Testis (tissue), 2 donors: ENCODE measurements at regions not wholly inside any gene's neighbourhood (a gene's known extent, or its start where the extent isn't known, plus 50 kb on each side); places are given as distances from the start of the nearest gene placed in this dataset.

Experiments
- POLR2A ChIP-seq: fragments of 450-650 bp; IDR thresholded peaks from one replicate; pipeline ENCODE4 v1.6.1; 2017; ENCODE audit warnings: antibody characterized with exemption, mild to moderate bottlenecking, moderate library complexity
- TF ChIP-seq, protein P1 (sequence below), 3 experiments: fragments of 450-650 bp in 2 of 3; fragments of 200-600 bp in 1 of 3; sonication (generic) in 1 of 3; IDR thresholded peaks; one replicate each; pipeline ENCODE4 v1.5.1; 2016 to 2019; ENCODE audit warnings: antibody characterized with exemption in 3 of 3, mild to moderate bottlenecking in 2 of 3, moderate library complexity in 1 of 3

DNA sequence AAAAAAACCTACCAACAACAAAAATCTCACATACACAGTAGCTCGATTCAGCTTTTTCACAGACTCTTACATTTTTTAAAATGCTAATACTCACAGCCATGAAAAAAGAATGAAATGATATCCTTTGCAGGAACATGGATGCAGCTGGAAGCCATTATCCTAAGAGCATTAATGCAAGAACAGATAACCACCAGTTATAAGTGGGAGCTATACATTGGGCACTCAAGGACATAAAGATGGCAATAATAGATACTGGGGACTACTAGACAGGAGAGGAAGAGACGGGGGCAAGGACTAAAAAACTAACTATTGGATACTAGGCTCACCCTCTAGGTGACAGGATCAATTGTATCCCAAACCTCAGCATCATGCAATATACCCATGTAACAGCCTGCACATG, 90.3 kb upstream of the CCNH start:
- TF ChIP-seq, protein P1, sequence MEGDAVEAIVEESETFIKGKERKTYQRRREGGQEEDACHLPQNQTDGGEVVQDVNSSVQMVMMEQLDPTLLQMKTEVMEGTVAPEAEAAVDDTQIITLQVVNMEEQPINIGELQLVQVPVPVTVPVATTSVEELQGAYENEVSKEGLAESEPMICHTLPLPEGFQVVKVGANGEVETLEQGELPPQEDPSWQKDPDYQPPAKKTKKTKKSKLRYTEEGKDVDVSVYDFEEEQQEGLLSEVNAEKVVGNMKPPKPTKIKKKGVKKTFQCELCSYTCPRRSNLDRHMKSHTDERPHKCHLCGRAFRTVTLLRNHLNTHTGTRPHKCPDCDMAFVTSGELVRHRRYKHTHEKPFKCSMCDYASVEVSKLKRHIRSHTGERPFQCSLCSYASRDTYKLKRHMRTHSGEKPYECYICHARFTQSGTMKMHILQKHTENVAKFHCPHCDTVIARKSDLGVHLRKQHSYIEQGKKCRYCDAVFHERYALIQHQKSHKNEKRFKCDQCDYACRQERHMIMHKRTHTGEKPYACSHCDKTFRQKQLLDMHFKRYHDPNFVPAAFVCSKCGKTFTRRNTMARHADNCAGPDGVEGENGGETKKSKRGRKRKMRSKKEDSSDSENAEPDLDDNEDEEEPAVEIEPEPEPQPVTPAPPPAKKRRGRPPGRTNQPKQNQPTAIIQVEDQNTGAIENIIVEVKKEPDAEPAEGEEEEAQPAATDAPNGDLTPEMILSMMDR (IDR thresholded peaks at IDR 0.05) = no peak
- no peak for TF ChIP-seq POLR2A
